ENCODE measurements at regions not wholly inside any gene's neighbourhood (a gene's known extent, or its start where the extent isn't known, plus 50 kb on each side); places are given as distances from the start of the nearest gene placed in this dataset.

DNA sequence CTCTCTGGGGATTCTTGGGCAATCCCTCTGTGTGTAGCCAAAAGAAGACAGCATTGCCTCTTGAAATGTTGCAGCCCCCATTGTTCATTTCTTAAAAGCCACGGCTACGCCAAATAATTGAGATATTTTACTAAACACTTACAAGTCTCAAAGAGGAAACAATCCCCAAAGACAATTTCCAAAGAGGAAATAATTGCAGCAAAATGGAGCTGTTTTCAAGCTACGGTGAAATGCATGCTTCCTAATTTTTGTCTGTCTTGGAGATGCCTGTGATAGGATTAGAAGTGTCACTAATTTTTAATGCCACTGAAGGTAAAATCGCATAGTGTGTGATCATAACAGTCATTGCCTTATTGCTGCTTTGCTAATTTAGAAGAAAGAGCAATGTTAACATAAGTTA, 72.9 kb upstream of the NAMPT start:
- TF ChIP-seq, protein P1, sequence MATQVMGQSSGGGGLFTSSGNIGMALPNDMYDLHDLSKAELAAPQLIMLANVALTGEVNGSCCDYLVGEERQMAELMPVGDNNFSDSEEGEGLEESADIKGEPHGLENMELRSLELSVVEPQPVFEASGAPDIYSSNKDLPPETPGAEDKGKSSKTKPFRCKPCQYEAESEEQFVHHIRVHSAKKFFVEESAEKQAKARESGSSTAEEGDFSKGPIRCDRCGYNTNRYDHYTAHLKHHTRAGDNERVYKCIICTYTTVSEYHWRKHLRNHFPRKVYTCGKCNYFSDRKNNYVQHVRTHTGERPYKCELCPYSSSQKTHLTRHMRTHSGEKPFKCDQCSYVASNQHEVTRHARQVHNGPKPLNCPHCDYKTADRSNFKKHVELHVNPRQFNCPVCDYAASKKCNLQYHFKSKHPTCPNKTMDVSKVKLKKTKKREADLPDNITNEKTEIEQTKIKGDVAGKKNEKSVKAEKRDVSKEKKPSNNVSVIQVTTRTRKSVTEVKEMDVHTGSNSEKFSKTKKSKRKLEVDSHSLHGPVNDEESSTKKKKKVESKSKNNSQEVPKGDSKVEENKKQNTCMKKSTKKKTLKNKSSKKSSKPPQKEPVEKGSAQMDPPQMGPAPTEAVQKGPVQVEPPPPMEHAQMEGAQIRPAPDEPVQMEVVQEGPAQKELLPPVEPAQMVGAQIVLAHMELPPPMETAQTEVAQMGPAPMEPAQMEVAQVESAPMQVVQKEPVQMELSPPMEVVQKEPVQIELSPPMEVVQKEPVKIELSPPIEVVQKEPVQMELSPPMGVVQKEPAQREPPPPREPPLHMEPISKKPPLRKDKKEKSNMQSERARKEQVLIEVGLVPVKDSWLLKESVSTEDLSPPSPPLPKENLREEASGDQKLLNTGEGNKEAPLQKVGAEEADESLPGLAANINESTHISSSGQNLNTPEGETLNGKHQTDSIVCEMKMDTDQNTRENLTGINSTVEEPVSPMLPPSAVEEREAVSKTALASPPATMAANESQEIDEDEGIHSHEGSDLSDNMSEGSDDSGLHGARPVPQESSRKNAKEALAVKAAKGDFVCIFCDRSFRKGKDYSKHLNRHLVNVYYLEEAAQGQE (IDR thresholded peaks at IDR 0.05; ENCODE audit: low read depth), result no peak
- TF ChIP-seq TCF12 (IDR thresholded peaks at IDR 0.05; ENCODE audit: low read depth) (no peak), EP300 (IDR thresholded peaks at IDR 0.05; ENCODE audit: borderline replicate concordance) (no peak), MAX (IDR thresholded peaks at IDR 0.05) (no peak), RAD21 (IDR thresholded peaks at IDR 0.05; ENCODE audit: low read depth) (no peak), YY1 (IDR thresholded peaks at IDR 0.05; ENCODE audit: low read depth) (no peak), TEAD4 (IDR thresholded peaks at IDR 0.05) (no peak), EGR1 (IDR thresholded peaks at IDR 0.05) (no peak), TAF1 (IDR thresholded peaks at IDR 0.05; ENCODE audit: low read depth) (no peak), FOXM1 (IDR thresholded peaks at IDR 0.05; ENCODE audit: borderline replicate concordance, low read depth) (no peak), USF1 (IDR thresholded peaks at IDR 0.05) (no peak), ZBTB7A (IDR thresholded peaks at IDR 0.05; ENCODE audit: low read depth) (no peak), CEBPB (IDR thresholded peaks at IDR 0.05) (no peak), NFIC (IDR thresholded peaks at IDR 0.05) (no peak)

- TF ChIP-seq TCF12 (IDR thresholded peaks at IDR 0.05; ENCODE audit: low read depth) (no peak), TEAD4 (IDR thresholded peaks at IDR 0.05) (no peak)
- TF ChIP-seq, protein P1 (IDR thresholded peaks at IDR 0.05; ENCODE audit: low read depth), result no peak
Measured at GRCh38 chr7:106354822-106355221, 70.0 kb upstream of the NAMPT start.

- TF ChIP-seq MAX (IDR thresholded peaks at IDR 0.05) (no peak), RAD21 (IDR thresholded peaks at IDR 0.05; ENCODE audit: low read depth) (no peak), EP300 (IDR thresholded peaks at IDR 0.05; ENCODE audit: borderline replicate concordance) (no peak), CREB1 (IDR thresholded peaks at IDR 0.05; ENCODE audit: low read depth) (no peak), TAF1 (IDR thresholded peaks at IDR 0.05; ENCODE audit: low read depth) (no peak), TCF12 (IDR thresholded peaks at IDR 0.05; ENCODE audit: low read depth) (no peak), FOXM1 (IDR thresholded peaks at IDR 0.05; ENCODE audit: borderline replicate concordance, low read depth) (no peak), ZBTB7A (IDR thresholded peaks at IDR 0.05; ENCODE audit: low read depth) (no peak), YY1 (IDR thresholded peaks at IDR 0.05; ENCODE audit: low read depth) (no peak), USF1 (IDR thresholded peaks at IDR 0.05) (no peak)
- TF ChIP-seq, protein P1 (IDR thresholded peaks at IDR 0.05; ENCODE audit: low read depth), result no peak
Measured at GRCh38 chr7:106353944-106354343, 69.2 kb upstream of the NAMPT start.

DNA sequence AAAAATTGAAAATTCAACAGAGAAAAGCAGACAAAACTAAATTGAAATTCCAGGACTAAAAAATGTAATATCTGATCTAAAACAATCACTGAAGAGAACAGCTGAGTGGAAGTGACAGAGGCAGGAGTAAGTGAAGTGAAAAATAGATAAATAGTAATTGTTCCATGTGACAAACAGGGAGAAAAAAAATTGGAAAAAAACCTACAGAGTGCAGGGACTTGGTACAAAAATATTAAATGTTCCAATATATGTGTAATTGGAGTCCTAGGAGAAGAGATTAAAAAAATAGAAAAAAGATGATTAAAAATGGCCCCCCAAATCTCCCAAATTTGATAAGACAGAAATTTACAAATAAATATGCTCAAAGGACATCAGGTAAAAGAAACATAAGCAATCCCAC, 63.4 kb upstream of the NAMPT start:
- no peak for TF ChIP-seq CEBPB (IDR thresholded peaks at IDR 0.05)
- TF ChIP-seq TAF1 (IDR thresholded peaks at IDR 0.05; ENCODE audit: low read depth), result no peak
- TF ChIP-seq TCF12 (IDR thresholded peaks at IDR 0.05; ENCODE audit: low read depth), result no peak
- no peak for TF ChIP-seq USF1 (IDR thresholded peaks at IDR 0.05)
- no peak for TF ChIP-seq EGR1 (IDR thresholded peaks at IDR 0.05)
- TF ChIP-seq NFIC (IDR thresholded peaks at IDR 0.05), result no peak
- TF ChIP-seq EP300 (IDR thresholded peaks at IDR 0.05; ENCODE audit: borderline replicate concordance), result no peak
- no peak for TF ChIP-seq YY1 (IDR thresholded peaks at IDR 0.05; ENCODE audit: low read depth)
- no peak for TF ChIP-seq FOXM1 (IDR thresholded peaks at IDR 0.05; ENCODE audit: borderline replicate concordance, low read depth)
- TF ChIP-seq RAD21 (IDR thresholded peaks at IDR 0.05; ENCODE audit: low read depth), result no peak
- TF ChIP-seq, protein P1 (IDR thresholded peaks at IDR 0.05; ENCODE audit: low read depth), result no peak
- no peak for TF ChIP-seq ZBTB7A (IDR thresholded peaks at IDR 0.05; ENCODE audit: low read depth)
